ENCODE measurements at regions not wholly inside any gene's neighbourhood (a gene's known extent, or its start where the extent isn't known, plus 50 kb on each side); places are given as distances from the start of the nearest gene placed in this dataset.
"Not testable (repeated sequence)": the region's sequence is repeated elsewhere in the genome, so short reads cannot be mapped to it uniquely, and the experiment has no call there.

- no peak for TF ChIP-seq TAF1 (IDR thresholded peaks at IDR 0.05; ENCODE audit: low read depth, low read length)
- TF ChIP-seq POLR2AphosphoS5 (IDR thresholded peaks at IDR 0.05; ENCODE audit: low read depth, low read length): no peak
- no peak for TF ChIP-seq PAX5 (IDR thresholded peaks at IDR 0.05; ENCODE audit: insufficient read depth, low read length, severe bottlenecking)
- TF ChIP-seq SPI1 (IDR thresholded peaks at IDR 0.05; ENCODE audit: low read depth, low read length): no peak
- TF ChIP-seq POU2F2 (IDR thresholded peaks at IDR 0.05; ENCODE audit: low read depth, low read length): no peak
- no peak for TF ChIP-seq POLR2A (IDR thresholded peaks at IDR 0.05; ENCODE audit: low read depth, low read length)
- DNase-seq (ENCODE audit: insufficient read length, low spot score) (no peak), FAIRE-seq (no peak)
These were observed 199.8 kb downstream of the SMC2 start for GRCh38 chr9:104293877-104294276.

- TF ChIP-seq POLR2AphosphoS5 (IDR thresholded peaks at IDR 0.05; ENCODE audit: low read depth, low read length): no peak
- no peak for TF ChIP-seq POLR2A (IDR thresholded peaks at IDR 0.05; ENCODE audit: low read depth, low read length)
- TF ChIP-seq SPI1 (IDR thresholded peaks at IDR 0.05; ENCODE audit: low read depth, low read length): no peak
- TF ChIP-seq TAF1 (IDR thresholded peaks at IDR 0.05; ENCODE audit: low read depth, low read length): no peak
- TF ChIP-seq PAX5 (IDR thresholded peaks at IDR 0.05; ENCODE audit: insufficient read depth, low read length, severe bottlenecking): no peak
- no peak for TF ChIP-seq POU2F2 (IDR thresholded peaks at IDR 0.05; ENCODE audit: low read depth, low read length)
- DNase-seq (ENCODE audit: insufficient read length, low spot score): no peak
- no peak for FAIRE-seq
These were observed 203.9 kb upstream of the OR13F1 start for GRCh38 chr9:104300124-104300523.

- TF ChIP-seq POLR2AphosphoS5 (IDR thresholded peaks at IDR 0.05; ENCODE audit: low read depth, low read length) (no peak), SPI1 (IDR thresholded peaks at IDR 0.05; ENCODE audit: low read depth, low read length) (no peak), POLR2A (IDR thresholded peaks at IDR 0.05; ENCODE audit: low read depth, low read length) (no peak), POU2F2 (IDR thresholded peaks at IDR 0.05; ENCODE audit: low read depth, low read length) (no peak), TAF1 (IDR thresholded peaks at IDR 0.05; ENCODE audit: low read depth, low read length) (no peak), PAX5 (IDR thresholded peaks at IDR 0.05; ENCODE audit: insufficient read depth, low read length, severe bottlenecking) (no peak)
- DNase-seq (ENCODE audit: insufficient read length, low spot score) (no peak), FAIRE-seq (no peak)
These were observed 202.3 kb upstream of the OR13F1 start for GRCh38 chr9:104301755-104302154.

- TF ChIP-seq PAX5 (IDR thresholded peaks at IDR 0.05; ENCODE audit: insufficient read depth, low read length, severe bottlenecking) (no peak), POU2F2 (IDR thresholded peaks at IDR 0.05; ENCODE audit: low read depth, low read length) (no peak), TAF1 (IDR thresholded peaks at IDR 0.05; ENCODE audit: low read depth, low read length) (no peak), SPI1 (IDR thresholded peaks at IDR 0.05; ENCODE audit: low read depth, low read length) (no peak), POLR2A (IDR thresholded peaks at IDR 0.05; ENCODE audit: low read depth, low read length) (no peak), POLR2AphosphoS5 (IDR thresholded peaks at IDR 0.05; ENCODE audit: low read depth, low read length) (no peak)
- FAIRE-seq (no peak), DNase-seq (ENCODE audit: insufficient read length, low spot score) (no peak)
These were observed 201.3 kb upstream of the OR13F1 start for GRCh38 chr9:104302775-104303174.

- no peak for DNase-seq (ENCODE audit: insufficient read length, low spot score)
- TF ChIP-seq TAF1 (IDR thresholded peaks at IDR 0.05; ENCODE audit: low read depth, low read length) (no peak), SPI1 (IDR thresholded peaks at IDR 0.05; ENCODE audit: low read depth, low read length) (no peak), PAX5 (IDR thresholded peaks at IDR 0.05; ENCODE audit: insufficient read depth, low read length, severe bottlenecking) (no peak), POLR2A (IDR thresholded peaks at IDR 0.05; ENCODE audit: low read depth, low read length) (no peak), POLR2AphosphoS5 (IDR thresholded peaks at IDR 0.05; ENCODE audit: low read depth, low read length) (no peak), POU2F2 (IDR thresholded peaks at IDR 0.05; ENCODE audit: low read depth, low read length) (no peak)
- no peak for FAIRE-seq
These were observed 199.1 kb upstream of the OR13F1 start for GRCh38 chr9:104304925-104305324.

GRCh38 chr9:104313396-104314110, 190.5 kb upstream of the OR13F1 start:
- DNase-seq (ENCODE audit: insufficient read length, low spot score): no peak
- TF ChIP-seq POLR2A (IDR thresholded peaks at IDR 0.05; ENCODE audit: low read depth, low read length): no peak
- no peak for FAIRE-seq

GRCh38 chr9:104316201-104317009, 187.7 kb upstream of the OR13F1 start:
- DNase-seq (ENCODE audit: insufficient read length, low spot score); FAIRE-seq: not testable (repeated sequence)

- DNase-seq (ENCODE audit: insufficient read length, low spot score) (no peak), FAIRE-seq (no peak)
These were observed 184.9 kb upstream of the OR13F1 start for GRCh38 chr9:104319198-104319597.

GRCh38 chr9:104319685-104320084, 184.4 kb upstream of the OR13F1 start:
- TF ChIP-seq POLR2A (IDR thresholded peaks at IDR 0.05; ENCODE audit: low read depth, low read length) (no peak), POLR2AphosphoS5 (IDR thresholded peaks at IDR 0.05; ENCODE audit: low read depth, low read length) (no peak), SPI1 (IDR thresholded peaks at IDR 0.05; ENCODE audit: low read depth, low read length) (no peak), PAX5 (IDR thresholded peaks at IDR 0.05; ENCODE audit: insufficient read depth, low read length, severe bottlenecking) (no peak), POU2F2 (IDR thresholded peaks at IDR 0.05; ENCODE audit: low read depth, low read length) (no peak), TAF1 (IDR thresholded peaks at IDR 0.05; ENCODE audit: low read depth, low read length) (no peak)
- no peak for FAIRE-seq
- no peak for DNase-seq (ENCODE audit: insufficient read length, low spot score)

More at GRCh38 chr9:104319198-104319597, 184.9 kb upstream of the OR13F1 start:
- TF ChIP-seq TAF1 (IDR thresholded peaks at IDR 0.05; ENCODE audit: low read depth, low read length) (no peak), PAX5 (IDR thresholded peaks at IDR 0.05; ENCODE audit: insufficient read depth, low read length, severe bottlenecking) (no peak), POLR2AphosphoS5 (IDR thresholded peaks at IDR 0.05; ENCODE audit: low read depth, low read length) (no peak), POLR2A (IDR thresholded peaks at IDR 0.05; ENCODE audit: low read depth, low read length) (no peak), POU2F2 (IDR thresholded peaks at IDR 0.05; ENCODE audit: low read depth, low read length) (no peak), SPI1 (IDR thresholded peaks at IDR 0.05; ENCODE audit: low read depth, low read length) (no peak)

- FAIRE-seq (no peak), DNase-seq (ENCODE audit: insufficient read length, low spot score) (no peak)
- TF ChIP-seq POLR2A (IDR thresholded peaks at IDR 0.05; ENCODE audit: low read depth, low read length): no peak
- no peak for TF ChIP-seq TAF1 (IDR thresholded peaks at IDR 0.05; ENCODE audit: low read depth, low read length)
- no peak for TF ChIP-seq POLR2AphosphoS5 (IDR thresholded peaks at IDR 0.05; ENCODE audit: low read depth, low read length)
- no peak for TF ChIP-seq POU2F2 (IDR thresholded peaks at IDR 0.05; ENCODE audit: low read depth, low read length)
- TF ChIP-seq SPI1 (IDR thresholded peaks at IDR 0.05; ENCODE audit: low read depth, low read length): no peak
- no peak for TF ChIP-seq PAX5 (IDR thresholded peaks at IDR 0.05; ENCODE audit: insufficient read depth, low read length, severe bottlenecking)
These were observed 181.5 kb upstream of the OR13F1 start for GRCh38 chr9:104322596-104322995.

- not testable (repeated sequence) for DNase-seq (ENCODE audit: insufficient read length, low spot score); FAIRE-seq
These were observed 179.9 kb upstream of the OR13F1 start for GRCh38 chr9:104323967-104324694.

Measured in GM12891 (cell line).